Fibroblast of pulmonary artery (primary cell): ENCODE measurements at regions not wholly inside any gene's neighbourhood (a gene's known extent, or its start where the extent isn't known, plus 50 kb on each side); places are given as distances from the start of the nearest gene placed in this dataset.

Experiments used
- DNase-seq: peaks from one replicate; pipeline ENCODE4 v3.0.0-alpha.2; 2010; ENCODE audit warnings: low read depth
- H3K4me3 ChIP-seq: replicated peaks from 2 replicates; pipeline ENCODE4 v1.5.1; 2011; ENCODE audit warnings: low read depth, mild to moderate bottlenecking, control low read depth, low read length, moderate library complexity
- TF ChIP-seq, protein P1 (sequence below): IDR thresholded peaks from 2 replicates; pipeline ENCODE4 v1.5.1; 2011; ENCODE audit warnings: mild to moderate bottlenecking, control low read depth, low read length, inconsistent platforms; ENCODE audit errors: missing control alignments

DNA sequence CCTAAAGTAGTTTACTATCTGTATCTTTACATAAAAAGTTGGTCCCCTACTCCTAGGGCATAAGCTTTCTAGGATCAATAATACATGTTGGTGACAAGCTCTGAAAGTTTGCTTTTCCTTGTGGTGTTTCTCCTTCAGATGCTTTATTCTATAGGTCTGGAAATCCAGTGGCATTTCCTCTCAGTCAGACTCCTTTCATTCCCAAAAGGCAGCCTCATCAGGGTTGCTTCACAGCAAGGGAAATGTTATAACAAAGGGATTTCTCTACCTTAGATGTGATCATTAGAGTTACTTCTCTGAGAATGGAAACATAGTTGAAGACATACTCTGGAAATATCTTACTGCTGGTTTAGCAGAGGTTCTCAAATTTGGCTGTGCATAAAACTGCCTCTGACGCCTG lies 1072.4 kb upstream of the ZEB2 start:
- DNase-seq, result peak; percentile 55
- TF ChIP-seq, protein P1, sequence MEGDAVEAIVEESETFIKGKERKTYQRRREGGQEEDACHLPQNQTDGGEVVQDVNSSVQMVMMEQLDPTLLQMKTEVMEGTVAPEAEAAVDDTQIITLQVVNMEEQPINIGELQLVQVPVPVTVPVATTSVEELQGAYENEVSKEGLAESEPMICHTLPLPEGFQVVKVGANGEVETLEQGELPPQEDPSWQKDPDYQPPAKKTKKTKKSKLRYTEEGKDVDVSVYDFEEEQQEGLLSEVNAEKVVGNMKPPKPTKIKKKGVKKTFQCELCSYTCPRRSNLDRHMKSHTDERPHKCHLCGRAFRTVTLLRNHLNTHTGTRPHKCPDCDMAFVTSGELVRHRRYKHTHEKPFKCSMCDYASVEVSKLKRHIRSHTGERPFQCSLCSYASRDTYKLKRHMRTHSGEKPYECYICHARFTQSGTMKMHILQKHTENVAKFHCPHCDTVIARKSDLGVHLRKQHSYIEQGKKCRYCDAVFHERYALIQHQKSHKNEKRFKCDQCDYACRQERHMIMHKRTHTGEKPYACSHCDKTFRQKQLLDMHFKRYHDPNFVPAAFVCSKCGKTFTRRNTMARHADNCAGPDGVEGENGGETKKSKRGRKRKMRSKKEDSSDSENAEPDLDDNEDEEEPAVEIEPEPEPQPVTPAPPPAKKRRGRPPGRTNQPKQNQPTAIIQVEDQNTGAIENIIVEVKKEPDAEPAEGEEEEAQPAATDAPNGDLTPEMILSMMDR, result no peak
- H3K4me3 ChIP-seq, result no peak overlapping the region

DNA sequence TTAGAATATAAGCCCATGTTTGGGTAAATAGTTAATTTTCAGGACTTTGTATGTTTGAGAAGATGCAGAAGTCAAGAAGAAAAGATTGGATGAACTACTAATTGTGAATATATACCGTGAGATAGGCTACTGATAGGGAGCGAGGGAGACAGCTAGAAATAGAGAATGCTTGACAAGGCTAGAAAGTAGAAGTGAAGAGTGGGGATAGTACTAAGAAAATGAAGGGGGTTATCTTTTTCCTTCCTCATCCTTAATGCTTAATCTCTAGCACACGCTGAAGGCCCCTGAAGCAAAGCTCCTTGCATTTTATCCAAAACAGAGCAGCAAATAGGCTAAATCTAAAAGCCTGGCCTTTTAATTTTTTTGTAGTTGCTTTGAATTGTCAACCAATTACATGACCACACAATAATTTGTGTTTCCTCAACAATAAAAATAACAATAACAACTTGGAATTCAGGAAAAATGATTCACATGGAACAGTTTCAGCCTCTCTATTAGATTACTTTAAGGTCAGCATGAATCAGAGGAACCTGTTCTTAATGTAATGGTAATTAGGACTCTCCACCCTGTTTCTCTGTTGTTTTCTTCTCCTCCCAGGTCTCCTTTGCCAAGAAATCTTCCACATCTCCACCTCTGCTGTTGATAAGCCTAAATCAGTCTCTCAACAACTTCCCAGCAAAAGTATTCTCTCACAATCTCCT lies 1071.3 kb upstream of the ZEB2 start:
- no peak for DNase-seq
- TF ChIP-seq, protein P1, result no peak
- H3K4me3 ChIP-seq, result no peak overlapping the region

DNA sequence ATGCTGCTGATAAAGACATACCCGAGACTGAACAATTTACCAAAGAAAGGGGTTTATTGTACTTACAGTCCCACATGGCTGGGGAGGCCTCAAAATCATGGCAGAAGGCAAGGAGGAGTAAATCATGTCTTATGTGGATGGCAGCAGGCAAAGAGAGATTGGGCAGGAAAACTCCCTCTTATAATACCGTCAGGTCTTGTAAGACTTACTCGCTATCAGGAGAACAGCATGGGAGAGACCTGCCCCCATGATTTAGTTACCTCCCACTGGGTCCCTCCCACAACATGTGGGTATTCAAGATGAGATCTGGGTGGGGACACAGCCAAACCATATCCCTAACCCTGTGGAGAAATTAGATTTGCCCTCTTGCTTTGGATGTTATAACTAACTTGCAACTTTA lies 1068.0 kb upstream of the ZEB2 start:
- TF ChIP-seq, protein P1, result no peak
- no peak for DNase-seq
- no peak overlapping the region for H3K4me3 ChIP-seq

DNA sequence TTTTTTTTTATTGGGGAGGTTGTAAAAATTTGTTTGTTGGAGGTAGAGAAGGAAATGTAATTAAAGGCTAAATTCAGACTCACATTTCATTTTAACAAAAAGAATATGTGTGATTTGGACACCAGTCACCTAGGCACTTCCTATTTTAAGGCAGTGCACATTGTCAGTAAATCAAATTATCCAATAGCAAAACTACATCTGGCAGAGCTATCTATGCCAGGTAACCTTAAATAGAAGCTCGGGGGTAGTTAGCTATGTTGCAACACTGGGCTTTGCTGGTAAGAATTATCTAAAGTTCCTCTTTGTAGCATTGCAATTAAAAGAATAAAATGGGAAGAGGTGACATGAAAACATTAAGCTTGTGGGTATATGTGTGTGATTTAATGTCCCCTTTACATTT lies 1064.4 kb upstream of the ZEB2 start:
- no peak for DNase-seq
- no peak overlapping the region for H3K4me3 ChIP-seq
- TF ChIP-seq, protein P1, result no peak

DNA sequence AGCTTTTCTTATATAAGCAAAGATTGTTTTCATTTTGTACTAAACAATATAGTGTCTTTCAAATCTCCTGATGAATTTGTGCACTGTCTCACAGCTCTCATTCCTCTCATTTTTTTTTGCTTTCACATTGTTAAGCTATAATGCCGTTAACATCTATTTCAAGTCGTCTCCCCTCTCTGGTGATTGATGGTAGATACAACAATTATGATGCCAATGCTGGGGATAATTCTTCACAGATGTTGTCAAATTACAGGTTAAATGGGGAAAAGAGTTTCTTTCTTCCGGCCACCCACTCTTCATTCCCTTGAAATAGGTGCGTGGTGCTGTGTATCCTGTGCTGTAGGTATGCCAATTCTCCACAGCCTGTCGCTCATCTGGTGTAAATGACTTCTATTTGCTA lies 1053.7 kb upstream of the ZEB2 start:
- H3K4me3 ChIP-seq, result no peak overlapping the region
- no peak for DNase-seq
- TF ChIP-seq, protein P1, result no peak

DNA sequence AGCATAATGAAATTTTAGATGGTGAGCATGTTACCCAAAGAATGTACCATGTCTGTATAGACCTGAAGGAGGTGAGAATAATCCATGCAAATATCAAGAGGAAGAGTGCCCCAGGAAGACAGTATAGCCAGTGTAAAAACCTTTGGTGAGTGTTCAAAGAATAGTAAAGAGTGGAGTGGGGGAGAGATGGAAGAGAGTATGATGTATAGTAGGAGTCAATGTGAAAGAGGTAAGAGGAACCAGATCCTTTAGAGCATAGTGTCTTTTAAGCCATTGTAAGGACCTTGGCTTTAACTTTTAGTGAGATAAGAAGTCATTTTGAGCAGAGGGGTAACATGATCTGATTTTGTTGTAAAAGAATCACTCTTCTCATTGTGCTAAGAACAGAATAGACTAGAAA lies 1052.3 kb upstream of the ZEB2 start:
- no peak overlapping the region for H3K4me3 ChIP-seq
- no peak for DNase-seq
- TF ChIP-seq, protein P1, result no peak

DNA sequence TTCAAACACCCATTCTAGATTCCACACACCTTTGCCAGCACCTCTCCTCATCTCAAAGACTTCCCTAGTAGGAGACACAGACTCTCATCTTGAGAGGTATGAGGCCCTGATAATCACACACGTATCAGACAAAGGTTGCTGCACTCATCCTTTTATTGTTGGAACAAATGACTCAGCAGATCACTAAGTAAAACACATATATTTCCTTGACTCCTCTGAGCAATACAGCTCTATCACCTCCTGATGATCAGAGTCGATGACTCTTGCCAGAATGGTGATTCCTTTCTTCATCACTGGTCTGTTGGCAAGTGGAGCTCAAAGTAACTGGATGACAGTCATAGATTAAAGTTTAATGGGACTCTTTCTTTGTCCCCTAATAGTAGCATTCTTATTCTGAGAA lies 1049.2 kb upstream of the ZEB2 start:
- no peak overlapping the region for H3K4me3 ChIP-seq
- TF ChIP-seq, protein P1, result no peak

More for the DNA sequence above, 1049.2 kb upstream of the ZEB2 start:
- DNase-seq, result peak; percentile 15
